HG03060 (cell line): ENCODE measurements at regions not wholly inside any gene's neighbourhood (a gene's known extent, or its start where the extent isn't known, plus 50 kb on each side); places are given as distances from the start of the nearest gene placed in this dataset.

ENCODE experiments used
- ATAC-seq: cut with Tn5 transposase; IDR thresholded peaks from one replicate; pipeline ENCODE4 v1.9.1; 2021; ENCODE audit warnings: low read depth, moderate number of reproducible peaks; ENCODE audit not compliant: unreplicated experiment

GRCh38 chr16:73302942-73303341 lies 255.0 kb upstream of the ZFHX3 start:
- ATAC-seq = no peak

GRCh38 chr16:73301984-73302383 lies 254.1 kb upstream of the ZFHX3 start:
- ATAC-seq = no peak

DNA sequence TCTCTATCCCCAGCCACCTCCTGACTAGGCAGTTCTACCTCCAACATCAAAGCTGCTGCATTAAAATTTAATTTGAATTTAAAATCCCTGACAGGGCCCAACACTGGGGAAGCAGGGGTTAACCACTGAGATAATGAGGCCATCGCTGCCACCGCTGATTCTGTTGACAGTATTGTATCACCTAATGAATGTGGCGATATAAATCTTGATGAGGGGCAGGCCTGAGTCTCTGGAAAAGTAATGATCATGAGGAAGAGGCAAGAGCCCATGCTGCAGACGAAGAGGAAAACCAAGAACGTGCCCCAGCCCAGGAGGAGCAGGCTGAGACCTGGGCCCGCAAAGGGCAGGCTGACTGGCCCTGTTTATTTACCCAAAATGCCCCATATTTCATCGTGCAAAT lies 251.4 kb upstream of the ZFHX3 start:
- no peak for ATAC-seq

GRCh38 chr16:73298562-73298961 lies 250.6 kb upstream of the ZFHX3 start:
- ATAC-seq = no peak

GRCh38 chr16:73290258-73290657 lies 242.3 kb upstream of the ZFHX3 start:
- ATAC-seq = no peak

DNA sequence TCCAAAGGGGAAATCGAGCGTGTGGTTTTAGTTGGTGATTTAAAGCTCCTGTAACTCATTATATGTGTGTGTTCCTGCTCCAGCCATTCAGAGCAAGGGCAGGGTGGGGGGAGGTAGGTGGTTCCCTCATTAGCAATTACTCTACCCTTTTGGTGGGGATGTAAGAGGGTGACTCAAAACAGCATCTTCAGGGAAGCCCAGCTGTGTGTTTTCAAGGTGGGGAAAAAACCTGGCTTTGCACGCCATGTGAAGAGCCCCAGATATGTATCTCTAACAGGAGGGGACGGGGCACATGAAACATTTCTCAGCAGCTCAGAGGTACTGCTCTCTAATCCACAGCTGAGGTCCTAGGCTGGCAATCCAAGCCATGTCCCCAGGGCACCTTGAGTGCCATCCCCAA lies 241.3 kb upstream of the ZFHX3 start:
- peak; percentile 71 for ATAC-seq

DNA sequence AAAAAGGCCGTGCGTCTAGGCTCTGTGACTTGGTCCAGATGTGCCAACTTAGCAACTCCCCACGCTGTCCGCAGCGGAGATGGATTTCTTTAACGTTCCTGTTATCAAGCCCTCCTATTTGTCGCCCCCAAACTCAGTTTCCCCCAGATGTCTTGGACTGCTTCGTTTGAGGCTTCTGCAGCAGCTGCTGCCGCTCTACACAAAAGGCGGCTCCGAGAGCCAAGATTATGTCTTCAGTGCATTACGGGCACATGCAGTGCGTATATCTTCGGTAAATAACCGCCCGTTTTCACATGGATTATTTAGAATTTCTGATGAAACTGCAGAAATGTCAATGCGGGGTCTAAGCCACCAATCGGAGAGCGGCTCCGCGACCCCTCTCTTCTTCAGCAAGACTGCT lies 240.6 kb upstream of the ZFHX3 start:
- no peak for ATAC-seq

GRCh38 chr16:73287859-73288405 lies 240.0 kb upstream of the ZFHX3 start:
- ATAC-seq = no peak

DNA sequence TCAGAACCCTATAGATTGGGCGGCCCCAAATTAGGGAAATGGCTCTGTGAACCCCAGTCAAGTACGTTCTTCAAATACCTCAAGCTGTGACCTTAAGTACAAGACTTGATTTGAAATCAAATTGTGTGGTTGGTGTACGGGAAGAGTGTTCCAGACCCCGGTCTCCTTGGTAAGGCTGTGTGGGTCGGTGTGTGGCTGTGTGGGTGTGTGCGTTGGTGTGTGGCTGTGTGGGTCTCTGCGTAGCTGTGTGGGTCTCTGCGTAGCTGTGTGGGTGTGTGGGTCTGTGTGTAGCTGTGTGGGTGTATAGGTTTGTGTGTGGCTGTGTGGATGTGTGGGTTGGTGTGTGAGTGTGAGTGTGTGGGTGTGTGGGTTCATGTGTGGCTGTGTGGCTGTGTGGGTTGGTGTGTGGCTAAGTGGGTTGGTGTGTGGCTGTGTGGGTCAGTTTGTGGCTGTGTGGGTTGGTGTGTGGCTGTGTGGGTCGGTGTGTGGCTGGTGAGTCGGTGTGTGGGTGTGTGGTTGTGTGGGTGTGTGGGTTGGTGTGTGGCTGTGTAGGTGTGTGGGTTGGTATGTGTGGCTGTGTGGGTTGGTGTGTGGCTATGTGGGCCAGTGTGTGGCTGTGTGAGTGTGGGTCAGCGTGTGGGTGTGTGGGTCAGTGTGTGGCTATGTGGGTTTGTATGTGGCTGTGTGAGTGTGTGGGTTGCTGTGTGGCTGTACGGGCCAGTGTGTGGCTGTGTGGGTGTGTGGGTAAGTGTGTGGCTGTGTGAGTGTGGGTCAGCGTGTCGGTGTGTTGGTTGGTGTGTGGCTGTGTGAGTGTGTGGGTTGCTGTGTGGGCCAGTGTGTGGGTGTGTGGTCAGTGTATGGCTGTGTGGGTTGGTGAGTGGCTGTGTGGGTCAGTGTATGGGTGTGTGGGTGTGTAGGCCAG lies 238.7 kb upstream of the ZFHX3 start:
- ATAC-seq = no peak

GRCh38 chr16:73285436-73286201 lies 237.7 kb upstream of the ZFHX3 start:
- ATAC-seq = no peak

DNA sequence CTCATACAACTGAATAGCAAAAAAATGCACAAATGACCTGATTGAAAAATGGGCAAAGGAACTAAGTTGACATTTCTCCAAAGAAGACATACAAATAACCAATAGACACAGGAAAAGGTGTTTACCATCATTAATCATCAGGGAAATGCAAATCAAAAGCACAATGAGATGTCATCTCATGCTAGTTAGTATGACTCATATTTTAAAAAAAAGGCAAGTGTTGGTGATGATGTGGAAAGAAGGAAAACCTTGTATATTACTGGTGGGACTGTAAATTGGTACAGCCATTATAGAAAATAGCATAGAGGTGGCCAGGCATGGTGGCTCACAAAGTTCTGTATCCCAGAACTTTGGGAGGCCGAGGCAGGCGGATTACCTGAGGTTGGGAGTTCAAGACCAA lies 232.5 kb upstream of the ZFHX3 start:
- ATAC-seq = no peak

GRCh38 chr16:73279451-73279850 lies 231.5 kb upstream of the ZFHX3 start:
- ATAC-seq = no peak

DNA sequence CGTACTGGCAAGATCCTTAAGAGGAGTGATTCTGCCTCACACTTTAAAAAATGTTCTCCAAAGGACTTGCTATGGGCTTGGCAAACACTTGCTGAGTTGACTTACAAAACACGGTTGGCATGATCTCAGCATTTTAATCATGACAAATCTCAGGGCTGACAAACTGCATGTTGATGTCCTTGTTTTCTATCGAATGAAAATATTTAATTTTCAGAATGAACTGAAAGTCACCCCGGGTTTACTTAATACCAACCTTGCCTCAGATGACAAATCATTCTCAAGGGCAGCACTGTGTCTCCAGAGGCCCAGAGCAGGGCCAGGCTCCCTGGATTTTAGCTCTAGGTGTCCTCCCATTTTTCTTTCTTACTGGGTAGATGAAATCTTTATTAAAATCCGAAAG lies 229.1 kb upstream of the ZFHX3 start:
- ATAC-seq = no peak

DNA sequence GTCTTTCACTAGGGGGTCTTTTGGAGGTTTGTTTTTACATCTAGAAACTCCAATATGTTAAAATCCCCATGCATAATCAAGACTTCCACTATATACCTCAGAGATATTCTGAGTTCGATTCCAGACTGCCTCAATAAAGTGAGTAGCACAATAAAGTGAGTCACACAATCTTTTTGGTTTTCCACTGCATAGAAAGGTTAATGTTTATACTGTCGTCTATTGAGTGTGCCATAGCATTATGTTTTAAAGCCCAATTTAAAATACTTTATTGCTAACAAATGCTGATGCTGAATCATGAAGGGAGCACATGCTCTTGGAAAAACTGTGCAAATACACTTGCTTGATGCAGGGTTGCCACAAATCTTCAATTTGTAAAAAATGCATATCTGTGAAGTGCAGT lies 227.5 kb upstream of the ZFHX3 start:
- no peak for ATAC-seq

- peak; percentile 78 for ATAC-seq
Measured at GRCh38 chr16:73275024-73275423, 227.1 kb upstream of the ZFHX3 start.

DNA sequence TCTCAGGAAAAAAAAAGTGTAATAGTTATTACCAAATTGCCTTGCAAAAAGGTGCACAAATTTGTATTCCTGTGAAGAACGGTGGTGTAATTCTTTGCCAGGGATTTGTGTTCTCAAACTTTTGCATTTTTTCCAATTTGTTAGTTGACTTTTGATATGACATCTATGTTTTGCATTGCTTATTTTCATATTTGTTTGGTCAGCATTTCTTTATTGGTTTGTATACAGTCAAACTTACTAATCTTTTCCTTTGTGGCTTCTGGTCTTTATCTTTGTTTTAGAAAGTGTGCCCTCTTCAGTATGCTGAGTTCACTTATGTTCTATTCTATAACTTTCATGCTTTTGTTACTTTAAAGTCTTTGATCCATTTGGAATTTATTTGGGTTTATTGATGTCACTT lies 226.2 kb upstream of the ZFHX3 start:
- no peak for ATAC-seq

- ATAC-seq = no peak
Measured at GRCh38 chr16:73268366-73268993, 220.6 kb upstream of the ZFHX3 start.

GRCh38 chr16:73265935-73266334 lies 218.0 kb upstream of the ZFHX3 start:
- no peak for ATAC-seq

- no peak for ATAC-seq
Measured at GRCh38 chr16:73265124-73265837, 217.4 kb upstream of the ZFHX3 start.

GRCh38 chr16:73262931-73263330 lies 215.0 kb upstream of the ZFHX3 start:
- ATAC-seq = no peak
